Neural cell (in vitro differentiated cells): ENCODE measurements at regions not wholly inside any gene's neighbourhood (a gene's known extent, or its start where the extent isn't known, plus 50 kb on each side); places are given as distances from the start of the nearest gene placed in this dataset.

Source experiments
- H2AFZ ChIP-seq: fragments of 200-600, 300-800 bp; sonication (generic), shearing (Covaris generic); 2 replicates; pipeline ENCODE4 v1.6.0; 2014; ENCODE audit warnings: low read depth, mild to moderate bottlenecking, antibody characterized with exemption, low read length, moderate library complexity
- H3F3A ChIP-seq: fragments of 200-600 bp; shearing (Covaris generic); 2 replicates; pipeline ENCODE4 v1.6.1; 2016; ENCODE audit warnings: mild to moderate bottlenecking, moderate library complexity, mixed read lengths, antibody characterized with exemption, low read length; ENCODE audit not compliant: insufficient read depth, poor library complexity, severe bottlenecking
- H3K27ac ChIP-seq: fragments of 200-600, 300-800 bp; sonication (generic), shearing (Covaris generic); 2 replicates; pipeline ENCODE4 v1.5.1; 2014; ENCODE audit warnings: mild to moderate bottlenecking, low read length, moderate library complexity
- H3K27me3 ChIP-seq: fragments of 300-800, 200-600 bp; sonication (generic), shearing (Covaris generic); 2 replicates; pipeline ENCODE4 v1.6.0; 2014; ENCODE audit warnings: mild to moderate bottlenecking, low read depth, low read length, moderate library complexity; ENCODE audit not compliant: insufficient read depth
- H3K36me3 ChIP-seq: fragments of 300-800, 200-600 bp; sonication (generic), shearing (Covaris generic); 2 replicates; pipeline ENCODE4 v1.5.1; 2014; ENCODE audit warnings: mild to moderate bottlenecking, antibody characterized with exemption, low read length, moderate library complexity; ENCODE audit not compliant: insufficient read depth
- H3K4me2 ChIP-seq: fragments of 300-800, 200-600 bp; sonication (generic), shearing (Covaris generic); 2 replicates; pipeline ENCODE4 v1.6.0; 2014; ENCODE audit warnings: mild to moderate bottlenecking, low read length
- H3K4me3 ChIP-seq: fragments of 300-800, 200-600 bp; sonication (generic), shearing (Covaris generic); 2 replicates; pipeline ENCODE4 v1.5.1; 2014; ENCODE audit warnings: mild to moderate bottlenecking, low read length, moderate library complexity
- H3K79me2 ChIP-seq: fragments of 200-600 bp; shearing (Covaris generic); replicated peaks from 2 replicates; pipeline ENCODE4 v1.6.0; 2014; ENCODE audit warnings: mild to moderate bottlenecking, low read length, moderate library complexity; ENCODE audit not compliant: insufficient read depth
- H3K9ac ChIP-seq: fragments of 300-800, 200-600 bp; sonication (generic), shearing (Covaris generic); 2 replicates; pipeline ENCODE4 v1.6.1; 2016; ENCODE audit warnings: mild to moderate bottlenecking, low read length, mixed read lengths
- H3K9me2 ChIP-seq: fragments of 200-600 bp; shearing (Covaris generic); 2 replicates; pipeline ENCODE4 v1.6.1; 2016; ENCODE audit warnings: mild to moderate bottlenecking, low read length, mixed read lengths; ENCODE audit not compliant: insufficient read depth
- H3K9me3 ChIP-seq: fragments of 200-600, 300-800 bp; sonication (generic), shearing (Covaris generic); 2 replicates; pipeline ENCODE4 v1.6.1; 2016; ENCODE audit warnings: mild to moderate bottlenecking, mixed run types, low read length, moderate library complexity, mixed read lengths
- H4K20me1 ChIP-seq: fragments of 200-600 bp; shearing (Covaris generic); 2 replicates; pipeline ENCODE4 v1.6.1; 2016; ENCODE audit warnings: mild to moderate bottlenecking, mixed run types; ENCODE audit not compliant: insufficient read depth
- EP300 ChIP-seq: fragments of 450-650 bp; conservative IDR thresholded peaks from 2 replicates; pipeline ENCODE4 v1.6.1; 2014; ENCODE audit warnings: antibody characterized with exemption, mild to moderate bottlenecking, moderate library complexity; ENCODE audit not compliant: poor library complexity, severe bottlenecking
- EZH2 ChIP-seq: fragments of 200-600, 300-800 bp; shearing (Covaris generic), sonication (generic); IDR thresholded peaks from 2 replicates; pipeline ENCODE4 v1.6.1; 2014; ENCODE audit warnings: antibody characterized with exemption, low read length, borderline replicate concordance, mild to moderate bottlenecking; ENCODE audit not compliant: insufficient read depth, poor library complexity, severe bottlenecking
- MXI1 ChIP-seq: fragments of 450-650 bp; conservative IDR thresholded peaks from 2 replicates; pipeline ENCODE4 v1.6.1; 2014; ENCODE audit warnings: antibody characterized with exemption, mild to moderate bottlenecking; ENCODE audit not compliant: poor library complexity, severe bottlenecking
- POLR2AphosphoS5 ChIP-seq: IDR thresholded peaks from 2 replicates; pipeline ENCODE4 v1.6.1; 2012
- RAD21 ChIP-seq: fragments of 450-650 bp; conservative IDR thresholded peaks from 2 replicates; pipeline ENCODE4 v1.6.1; 2014; ENCODE audit warnings: antibody characterized with exemption, mild to moderate bottlenecking, moderate library complexity
- SMC3 ChIP-seq: fragments of 450-650 bp; conservative IDR thresholded peaks from 2 replicates; pipeline ENCODE4 v1.6.1; 2014; ENCODE audit warnings: antibody characterized with exemption, mild to moderate bottlenecking, moderate library complexity; ENCODE audit not compliant: poor library complexity
- TAF1 ChIP-seq: IDR thresholded peaks from 2 replicates; pipeline ENCODE4 v1.6.1; 2012; ENCODE audit warnings: low read depth
- TF ChIP-seq, protein P1 (sequence below): fragments of 450-650 bp; IDR thresholded peaks from 2 replicates; pipeline ENCODE4 v1.5.1; 2014; ENCODE audit warnings: antibody characterized with exemption, mild to moderate bottlenecking, moderate library complexity; ENCODE audit not compliant: poor library complexity, severe bottlenecking
- TF ChIP-seq, protein P2 (sequence below): IDR thresholded peaks from 2 replicates; pipeline ENCODE4 v1.6.1; 2012; ENCODE audit warnings: borderline replicate concordance

DNA sequence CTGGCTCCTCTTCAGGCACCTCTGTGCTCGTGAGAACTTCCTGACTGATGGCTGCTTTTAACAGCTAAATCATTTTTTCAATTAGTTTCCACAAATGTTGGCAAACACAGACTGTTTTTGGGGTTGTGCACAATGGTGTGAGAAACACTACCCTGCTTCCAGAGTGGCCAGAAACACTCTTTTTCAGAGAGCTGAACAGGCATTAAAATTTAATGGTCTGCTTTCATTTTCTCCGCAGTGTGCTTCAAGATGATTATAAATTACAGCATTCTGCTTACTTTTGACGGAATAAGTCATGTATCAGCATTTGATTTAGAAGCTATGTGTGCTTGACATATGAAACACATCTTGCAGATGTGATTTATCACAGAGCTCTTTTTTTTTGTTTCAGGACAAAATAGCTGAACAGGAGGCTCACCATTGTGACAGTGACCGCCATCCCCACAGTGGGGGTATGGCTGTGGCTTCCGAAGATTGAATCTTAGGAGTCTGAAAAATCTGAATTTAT, 454.5 kb upstream of the ZNF608 start:
- Histone ChIP-seq H3K27me3 (no peaks in the 10 kb centered on the region), H3K36me3 (no peaks in the 10 kb centered on the region), H3K9ac (peak overlapping the region; percentile 59), H3K79me2 (no peaks in the 10 kb centered on the region), H3K9me2 (no peaks in the 10 kb centered on the region), H2AFZ (no peak overlapping the region), H3K9me3 (no peaks in the 10 kb centered on the region), H3K4me3 (peak overlapping the region; percentile 62), H3F3A (no peaks in the 10 kb centered on the region), H4K20me1 (no peaks in the 10 kb centered on the region), H3K4me2 (peak overlapping the region; percentile 52), H3K27ac (peak overlapping the region; percentile 63)
- TF ChIP-seq SMC3 (no peak), TAF1 (no peak), RAD21 (no peak), EZH2 (no peak), EP300 (no peak)
- TF ChIP-seq, protein P1, sequence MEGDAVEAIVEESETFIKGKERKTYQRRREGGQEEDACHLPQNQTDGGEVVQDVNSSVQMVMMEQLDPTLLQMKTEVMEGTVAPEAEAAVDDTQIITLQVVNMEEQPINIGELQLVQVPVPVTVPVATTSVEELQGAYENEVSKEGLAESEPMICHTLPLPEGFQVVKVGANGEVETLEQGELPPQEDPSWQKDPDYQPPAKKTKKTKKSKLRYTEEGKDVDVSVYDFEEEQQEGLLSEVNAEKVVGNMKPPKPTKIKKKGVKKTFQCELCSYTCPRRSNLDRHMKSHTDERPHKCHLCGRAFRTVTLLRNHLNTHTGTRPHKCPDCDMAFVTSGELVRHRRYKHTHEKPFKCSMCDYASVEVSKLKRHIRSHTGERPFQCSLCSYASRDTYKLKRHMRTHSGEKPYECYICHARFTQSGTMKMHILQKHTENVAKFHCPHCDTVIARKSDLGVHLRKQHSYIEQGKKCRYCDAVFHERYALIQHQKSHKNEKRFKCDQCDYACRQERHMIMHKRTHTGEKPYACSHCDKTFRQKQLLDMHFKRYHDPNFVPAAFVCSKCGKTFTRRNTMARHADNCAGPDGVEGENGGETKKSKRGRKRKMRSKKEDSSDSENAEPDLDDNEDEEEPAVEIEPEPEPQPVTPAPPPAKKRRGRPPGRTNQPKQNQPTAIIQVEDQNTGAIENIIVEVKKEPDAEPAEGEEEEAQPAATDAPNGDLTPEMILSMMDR, result no peak
- TF ChIP-seq, protein P2, sequence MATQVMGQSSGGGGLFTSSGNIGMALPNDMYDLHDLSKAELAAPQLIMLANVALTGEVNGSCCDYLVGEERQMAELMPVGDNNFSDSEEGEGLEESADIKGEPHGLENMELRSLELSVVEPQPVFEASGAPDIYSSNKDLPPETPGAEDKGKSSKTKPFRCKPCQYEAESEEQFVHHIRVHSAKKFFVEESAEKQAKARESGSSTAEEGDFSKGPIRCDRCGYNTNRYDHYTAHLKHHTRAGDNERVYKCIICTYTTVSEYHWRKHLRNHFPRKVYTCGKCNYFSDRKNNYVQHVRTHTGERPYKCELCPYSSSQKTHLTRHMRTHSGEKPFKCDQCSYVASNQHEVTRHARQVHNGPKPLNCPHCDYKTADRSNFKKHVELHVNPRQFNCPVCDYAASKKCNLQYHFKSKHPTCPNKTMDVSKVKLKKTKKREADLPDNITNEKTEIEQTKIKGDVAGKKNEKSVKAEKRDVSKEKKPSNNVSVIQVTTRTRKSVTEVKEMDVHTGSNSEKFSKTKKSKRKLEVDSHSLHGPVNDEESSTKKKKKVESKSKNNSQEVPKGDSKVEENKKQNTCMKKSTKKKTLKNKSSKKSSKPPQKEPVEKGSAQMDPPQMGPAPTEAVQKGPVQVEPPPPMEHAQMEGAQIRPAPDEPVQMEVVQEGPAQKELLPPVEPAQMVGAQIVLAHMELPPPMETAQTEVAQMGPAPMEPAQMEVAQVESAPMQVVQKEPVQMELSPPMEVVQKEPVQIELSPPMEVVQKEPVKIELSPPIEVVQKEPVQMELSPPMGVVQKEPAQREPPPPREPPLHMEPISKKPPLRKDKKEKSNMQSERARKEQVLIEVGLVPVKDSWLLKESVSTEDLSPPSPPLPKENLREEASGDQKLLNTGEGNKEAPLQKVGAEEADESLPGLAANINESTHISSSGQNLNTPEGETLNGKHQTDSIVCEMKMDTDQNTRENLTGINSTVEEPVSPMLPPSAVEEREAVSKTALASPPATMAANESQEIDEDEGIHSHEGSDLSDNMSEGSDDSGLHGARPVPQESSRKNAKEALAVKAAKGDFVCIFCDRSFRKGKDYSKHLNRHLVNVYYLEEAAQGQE, result no peak

DNA sequence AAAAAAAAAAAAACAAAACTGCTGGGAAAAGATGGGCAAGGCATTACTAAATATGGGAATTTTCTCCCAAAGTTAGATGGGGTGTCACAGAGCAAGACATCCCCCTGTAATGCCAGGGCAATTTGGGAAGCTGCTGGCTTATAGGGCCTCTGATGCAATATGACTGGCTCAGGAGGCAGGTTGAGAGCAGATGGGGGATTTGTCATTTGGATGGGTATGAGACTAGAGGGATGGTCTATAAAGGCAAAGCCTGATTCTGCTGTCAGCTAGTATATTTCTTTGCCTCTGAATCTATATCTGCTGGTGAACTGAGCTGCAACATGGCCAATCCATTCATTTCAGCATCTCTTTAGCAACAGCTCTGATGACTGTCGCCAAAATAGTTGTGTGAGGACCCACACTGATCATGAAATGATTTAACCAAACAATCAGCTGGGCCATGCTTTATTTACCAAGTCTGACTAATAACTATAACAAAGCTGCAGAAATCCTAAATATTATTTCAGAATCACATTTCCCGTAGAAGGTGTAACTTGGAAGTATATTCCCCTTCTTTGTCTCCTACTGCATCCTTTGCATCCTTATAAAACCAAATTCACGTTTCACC, 455.1 kb upstream of the ZNF608 start:
- TF ChIP-seq TAF1 (no peak), SMC3 (no peak), POLR2AphosphoS5 (no peak), EZH2 (no peak), MXI1 (no peak), RAD21 (no peak), EP300 (no peak)
- TF ChIP-seq, protein P1, result no peak
- TF ChIP-seq, protein P2, result no peak
- Histone ChIP-seq H3K9ac (no peak overlapping the region), H3K27me3 (no peaks in the 10 kb centered on the region), H3K4me3 (no peak overlapping the region), H3K27ac (no peak overlapping the region), H3K79me2 (no peaks in the 10 kb centered on the region), H3K9me2 (no peaks in the 10 kb centered on the region), H3K9me3 (no peaks in the 10 kb centered on the region), H3K36me3 (no peaks in the 10 kb centered on the region), H3F3A (no peaks in the 10 kb centered on the region), H2AFZ (no peak overlapping the region), H4K20me1 (no peaks in the 10 kb centered on the region), H3K4me2 (no peak overlapping the region)
